22Rv1 (cell line): ENCODE measurements at regions not wholly inside any gene's neighbourhood (a gene's known extent, or its start where the extent isn't known, plus 50 kb on each side); places are given as distances from the start of the nearest gene placed in this dataset.

ENCODE experiments used
- ZFX ChIP-seq: fragments of 450-650 bp; IDR thresholded peaks from 2 replicates; pipeline ENCODE4 v1.6.1; 2017; ENCODE audit warnings: antibody characterized with exemption, borderline replicate concordance
- TF ChIP-seq, protein P1 (sequence below): fragments of 450-650 bp; IDR thresholded peaks from 2 replicates; pipeline ENCODE4 v1.5.1; 2017; ENCODE audit warnings: mild to moderate bottlenecking

DNA sequence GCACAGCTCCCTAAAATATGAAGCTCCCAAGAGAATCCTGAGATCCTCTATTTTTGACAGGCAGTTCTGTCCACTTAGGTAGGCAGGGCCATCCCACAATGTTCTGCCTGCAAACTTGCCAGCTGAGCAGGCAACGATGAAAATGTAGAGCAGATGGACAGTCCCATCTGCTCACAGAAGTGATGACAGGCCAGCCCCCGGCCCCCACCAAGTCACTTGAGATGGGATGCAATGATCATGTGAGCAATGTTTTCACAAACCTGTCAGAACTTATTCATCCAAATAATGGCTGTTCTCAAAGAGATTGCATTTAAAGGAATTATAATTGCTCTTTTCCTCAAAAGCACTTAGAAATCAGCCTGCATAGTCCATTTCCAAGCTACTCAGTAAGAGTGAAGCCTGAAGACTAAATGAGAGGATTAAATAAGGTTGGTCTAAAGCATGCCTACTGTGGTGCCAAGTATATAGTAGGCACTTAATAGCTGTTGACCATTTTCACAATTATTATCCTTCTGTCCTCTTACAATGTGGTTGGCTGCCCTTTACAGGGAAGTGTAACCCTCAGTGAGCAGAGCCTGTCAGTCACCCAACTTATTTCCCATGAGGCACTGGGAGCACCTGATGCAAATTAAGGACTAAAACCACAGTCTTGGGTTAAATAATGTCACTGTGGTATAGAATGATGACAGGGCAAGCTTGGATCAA, 301.2 kb downstream of the FGFR2 start:
- TF ChIP-seq, protein P1, sequence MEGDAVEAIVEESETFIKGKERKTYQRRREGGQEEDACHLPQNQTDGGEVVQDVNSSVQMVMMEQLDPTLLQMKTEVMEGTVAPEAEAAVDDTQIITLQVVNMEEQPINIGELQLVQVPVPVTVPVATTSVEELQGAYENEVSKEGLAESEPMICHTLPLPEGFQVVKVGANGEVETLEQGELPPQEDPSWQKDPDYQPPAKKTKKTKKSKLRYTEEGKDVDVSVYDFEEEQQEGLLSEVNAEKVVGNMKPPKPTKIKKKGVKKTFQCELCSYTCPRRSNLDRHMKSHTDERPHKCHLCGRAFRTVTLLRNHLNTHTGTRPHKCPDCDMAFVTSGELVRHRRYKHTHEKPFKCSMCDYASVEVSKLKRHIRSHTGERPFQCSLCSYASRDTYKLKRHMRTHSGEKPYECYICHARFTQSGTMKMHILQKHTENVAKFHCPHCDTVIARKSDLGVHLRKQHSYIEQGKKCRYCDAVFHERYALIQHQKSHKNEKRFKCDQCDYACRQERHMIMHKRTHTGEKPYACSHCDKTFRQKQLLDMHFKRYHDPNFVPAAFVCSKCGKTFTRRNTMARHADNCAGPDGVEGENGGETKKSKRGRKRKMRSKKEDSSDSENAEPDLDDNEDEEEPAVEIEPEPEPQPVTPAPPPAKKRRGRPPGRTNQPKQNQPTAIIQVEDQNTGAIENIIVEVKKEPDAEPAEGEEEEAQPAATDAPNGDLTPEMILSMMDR: no peak
- TF ChIP-seq ZFX: no peak
